ENCODE measurements at regions not wholly inside any gene's neighbourhood (a gene's known extent, or its start where the extent isn't known, plus 50 kb on each side); places are given as distances from the start of the nearest gene placed in this dataset.
A peak's percentile ranks its signal among the peaks of the same experiment; 100 is the strongest.
"Not testable (repeated sequence)": the region's sequence is repeated elsewhere in the genome, so short reads cannot be mapped to it uniquely, and the experiment has no call there.

- Histone ChIP-seq H3K27ac (peak overlapping the region in 5 of 21 experiments; percentile 49 to 78 (median 71)), H3K4me3 (no peak overlapping the region)
Measured at GRCh38 chr4:123589301-123589700, 192.7 kb downstream of the SPRY1 start.

DNA sequence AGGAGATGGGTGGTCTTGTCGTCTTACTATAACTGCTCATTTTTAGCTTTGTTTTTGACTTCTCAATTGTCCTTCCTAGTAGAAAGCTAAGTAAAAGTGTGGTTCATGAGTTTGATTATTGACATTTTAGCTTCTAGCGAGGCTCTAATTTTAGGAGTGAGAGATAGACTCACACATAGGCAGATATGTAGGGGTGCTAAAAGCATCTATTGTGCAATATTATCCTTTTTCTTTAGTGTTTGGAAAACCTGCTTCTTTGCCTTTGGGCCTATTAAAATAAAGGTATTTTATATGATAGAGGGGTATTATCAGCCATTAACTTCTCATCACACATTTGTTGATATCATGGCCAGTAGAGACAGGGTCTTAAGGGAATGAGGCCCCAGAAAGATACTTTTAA lies 195.3 kb downstream of the SPRY1 start:
- Histone ChIP-seq H3K27ac (no peak overlapping the region), H3K4me3 (no peak overlapping the region)

GRCh38 chr4:123593655-123594054 lies 197.1 kb downstream of the SPRY1 start:
- Histone ChIP-seq H3K4me3 (no peak overlapping the region), H3K27ac (no peak overlapping the region)

GRCh38 chr4:123596805-123597204 lies 200.2 kb downstream of the SPRY1 start:
- Histone ChIP-seq H3K4me3 (no peak overlapping the region), H3K27ac (no peak overlapping the region)

DNA sequence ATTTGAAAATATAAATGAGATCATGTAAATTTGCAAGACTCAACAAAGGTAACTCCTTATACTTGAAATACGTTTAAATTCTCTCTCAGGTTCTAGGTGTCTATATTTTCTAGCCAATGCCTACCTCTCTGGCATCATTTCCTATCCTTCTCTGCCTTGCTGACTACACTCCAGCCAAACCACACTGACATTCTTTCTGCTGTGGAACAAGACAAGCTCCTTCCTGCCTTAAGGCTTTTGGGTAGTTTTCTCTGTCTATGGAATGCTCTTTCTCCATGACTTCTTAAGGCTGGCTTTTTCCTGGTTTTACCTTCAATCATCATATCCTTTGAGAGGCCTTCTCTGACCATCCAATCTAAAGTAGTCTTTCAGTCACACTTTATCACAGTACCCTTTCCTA lies 201.0 kb downstream of the SPRY1 start:
- H3K27ac ChIP-seq = no peak overlapping the region
- H3K4me3 ChIP-seq = no peak overlapping the region

DNA sequence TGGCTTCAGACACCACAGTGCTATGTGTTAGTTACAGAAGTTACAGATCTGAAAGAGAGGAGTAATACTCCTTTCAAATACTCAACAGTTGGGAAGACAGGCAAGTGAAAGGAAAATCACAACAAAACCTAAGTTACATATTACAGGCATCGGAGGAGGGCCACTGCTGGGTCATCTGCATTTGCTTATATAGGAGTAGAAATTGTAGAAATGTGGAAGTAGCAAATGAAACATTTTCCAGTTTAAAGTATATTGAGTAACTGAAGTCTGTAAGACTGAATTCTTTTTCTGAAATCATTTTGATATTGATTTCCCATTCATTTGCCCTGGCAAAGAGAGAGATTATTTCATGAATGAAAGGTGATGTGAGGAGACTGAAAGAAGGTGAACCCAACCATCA lies 201.7 kb downstream of the SPRY1 start:
- Histone ChIP-seq H3K4me3 (no peak overlapping the region), H3K27ac (peak overlapping the region in 1 of 21 experiments; percentile 69)

DNA sequence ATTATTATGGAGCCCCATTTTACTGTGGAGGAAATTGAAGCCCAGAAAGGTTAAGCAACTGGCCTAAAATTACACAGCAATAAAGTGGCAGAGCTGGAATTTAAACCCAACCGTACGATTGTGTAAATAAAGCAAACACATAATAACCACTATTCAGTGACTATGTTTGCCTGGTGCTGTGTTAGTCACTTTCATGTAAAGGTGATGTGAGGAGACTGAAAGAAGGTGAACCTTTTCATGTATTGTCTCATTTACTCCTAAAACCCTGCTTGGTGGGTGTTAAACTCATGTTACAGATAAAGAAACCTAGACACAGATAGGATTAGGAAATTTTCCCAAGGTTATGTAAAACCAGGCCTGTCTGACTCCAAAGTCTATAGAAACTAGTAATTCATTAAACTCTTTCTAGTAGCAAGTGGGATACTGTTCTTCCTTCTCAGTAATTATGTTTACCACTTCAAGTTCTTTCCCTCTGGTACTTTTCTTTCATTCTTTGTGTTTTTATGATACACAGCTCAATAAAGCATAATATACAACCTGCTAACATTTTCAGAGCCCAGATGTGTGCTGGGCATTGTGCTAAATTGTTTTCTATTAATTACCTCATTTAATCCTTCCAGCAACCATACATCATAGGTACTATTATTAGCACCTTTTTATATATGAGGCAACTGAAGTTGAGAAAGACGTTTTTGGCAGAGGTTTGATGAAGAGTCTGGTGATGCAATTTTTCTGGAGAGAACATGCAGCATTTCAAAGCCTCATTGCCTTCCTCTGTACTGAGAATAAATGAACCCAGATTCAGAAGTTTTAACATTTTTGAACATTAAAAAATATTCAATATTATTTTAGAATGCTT lies 202.7 kb downstream of the SPRY1 start:
- H3K27ac ChIP-seq = peak overlapping the region in 16 of 21 experiments; percentile 37 to 69 (median 56)
- H3K4me3 ChIP-seq = no peak overlapping the region

GRCh38 chr4:123599920-123600810 lies 203.6 kb downstream of the SPRY1 start:
- H3K27ac ChIP-seq = peak overlapping the region in 17 of 21 experiments; percentile 15 to 69 (median 57)
- H3K4me3 ChIP-seq = no peak overlapping the region

DNA sequence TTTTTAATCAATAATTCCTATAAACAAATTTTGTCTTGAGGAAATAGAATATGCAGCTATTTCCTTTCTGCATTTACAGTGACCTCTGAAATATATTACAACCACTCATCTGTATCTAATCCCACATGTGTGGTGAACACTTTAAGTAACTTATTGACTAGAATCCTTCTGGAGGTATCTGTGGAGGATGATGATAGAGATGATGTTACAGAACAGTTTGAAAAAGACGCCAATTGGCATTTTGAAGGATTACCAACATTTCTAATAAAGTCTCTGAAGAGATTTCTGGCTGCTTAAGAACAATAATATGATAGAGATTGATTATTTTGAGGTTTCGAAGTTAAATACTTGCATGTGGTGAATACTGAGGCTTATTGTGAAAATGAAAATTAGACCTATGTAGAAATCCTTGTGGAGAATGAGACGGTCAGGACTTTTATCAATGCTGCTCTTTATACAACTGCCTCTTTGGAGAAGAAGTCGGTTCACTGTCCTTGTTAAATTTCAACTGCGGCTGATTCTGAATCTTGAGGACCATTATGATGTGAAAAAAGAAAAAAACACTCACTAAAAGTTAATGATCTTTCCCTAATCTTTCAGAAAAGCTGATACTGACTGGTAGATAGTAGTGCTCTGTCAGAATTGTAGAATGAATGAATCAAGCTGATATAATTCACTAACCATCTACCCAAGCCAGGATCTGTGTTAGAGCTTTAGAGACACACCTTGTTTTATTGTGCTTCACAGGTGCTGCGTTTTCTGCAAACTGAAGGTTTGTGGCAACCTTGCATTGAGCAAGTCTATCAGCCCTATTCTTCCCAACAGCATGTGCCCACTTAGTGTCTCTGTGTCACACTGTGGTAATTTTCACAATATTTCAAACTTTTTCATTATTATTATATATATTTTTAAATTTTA lies 204.7 kb downstream of the SPRY1 start:
- H3K27ac ChIP-seq = peak overlapping the region in 11 of 21 experiments; percentile 5 to 69 (median 54)
- no peak overlapping the region for H3K4me3 ChIP-seq

DNA sequence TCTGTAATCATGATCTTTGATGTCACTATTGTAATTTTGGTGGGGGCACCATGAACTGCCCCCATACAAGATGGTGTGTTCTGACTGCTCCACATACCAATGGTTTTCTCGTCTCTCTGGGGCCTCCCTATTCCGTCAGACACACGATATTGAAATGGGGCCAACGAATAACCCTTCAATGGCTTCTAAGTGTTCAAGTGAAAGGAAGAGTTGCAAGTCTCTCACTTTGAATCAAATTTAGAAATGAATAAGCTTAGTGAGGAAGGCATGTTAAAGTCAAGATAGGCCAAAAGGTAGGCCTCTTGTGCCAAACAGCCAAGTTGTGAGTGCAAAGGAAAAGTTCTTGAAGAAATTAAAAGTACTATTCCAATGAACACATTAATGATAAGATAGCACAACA lies 205.4 kb downstream of the SPRY1 start:
- Histone ChIP-seq H3K27ac (no peak overlapping the region), H3K4me3 (no peak overlapping the region)

GRCh38 chr4:123603165-123603564 lies 206.6 kb downstream of the SPRY1 start:
- no peak overlapping the region for H3K4me3 ChIP-seq
- H3K27ac ChIP-seq = no peak overlapping the region

- H3K27ac ChIP-seq, H3K4me3 ChIP-seq: not testable (repeated sequence)
Measured at GRCh38 chr4:123605797-123606196, 209.2 kb downstream of the SPRY1 start.

- H3K27ac ChIP-seq = peak overlapping the region in 1 of 21 experiments; percentile 14
- H3K4me3 ChIP-seq = no peak overlapping the region
Measured at GRCh38 chr4:123606336-123606735, 209.7 kb downstream of the SPRY1 start.

DNA sequence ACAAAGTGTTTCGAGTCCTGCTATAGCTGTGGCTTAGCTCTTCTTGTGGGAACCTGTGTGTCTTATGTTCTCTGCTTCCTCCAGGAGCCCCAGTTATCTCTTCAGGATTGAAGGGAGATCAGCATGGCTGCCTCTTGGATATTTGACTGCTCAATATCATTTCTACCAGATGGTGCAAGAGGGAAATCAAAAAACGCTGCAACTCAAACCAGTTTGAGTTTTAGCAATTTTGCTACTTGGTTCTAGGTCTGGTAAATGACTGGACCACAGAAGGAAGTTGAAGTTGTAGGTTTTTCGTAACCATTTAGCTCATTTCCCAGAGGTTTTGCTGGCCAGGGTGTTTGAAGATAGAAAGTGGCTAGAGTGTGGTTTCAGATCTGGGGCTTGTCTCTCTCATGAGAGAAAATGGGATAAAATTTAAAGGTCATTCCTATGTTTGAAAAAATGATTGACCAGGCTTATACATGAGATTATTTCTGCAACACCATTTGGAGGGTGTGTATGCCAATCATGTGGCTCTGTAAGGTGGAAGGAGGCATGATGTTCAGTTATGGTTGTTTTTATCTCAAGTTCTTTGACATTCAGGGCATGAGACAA lies 210.4 kb downstream of the SPRY1 start:
- H3K27ac ChIP-seq = peak overlapping the region in 1 of 21 experiments; percentile 14

GRCh38 chr4:123609829-123610228 lies 213.2 kb downstream of the SPRY1 start:
- no peak overlapping the region for H3K4me3 ChIP-seq
- no peak overlapping the region for H3K27ac ChIP-seq

More for the DNA sequence above, 210.4 kb downstream of the SPRY1 start:
- no peak overlapping the region for H3K4me3 ChIP-seq

- no peak overlapping the region for H3K4me3 ChIP-seq
- H3K27ac ChIP-seq = no peak overlapping the region
Measured at GRCh38 chr4:123613586-123614344, 217.2 kb downstream of the SPRY1 start.

- H3K27ac ChIP-seq = peak overlapping the region in 1 of 21 experiments; percentile 57
- H3K4me3 ChIP-seq = no peak overlapping the region
Measured at GRCh38 chr4:123615901-123616300, 219.3 kb downstream of the SPRY1 start.

- H3K27ac ChIP-seq = peak overlapping the region in 8 of 21 experiments; percentile 12 to 57 (median 36)
Measured at GRCh38 chr4:123616951-123617461, 220.4 kb downstream of the SPRY1 start.

More at GRCh38 chr4:123616951-123617461, 220.4 kb downstream of the SPRY1 start:
- H3K4me3 ChIP-seq = no peak overlapping the region

All from skin epidermis (tissue), 12 donors.